ENCODE measurements at regions not wholly inside any gene's neighbourhood (a gene's known extent, or its start where the extent isn't known, plus 50 kb on each side); places are given as distances from the start of the nearest gene placed in this dataset.

- H3K4me3 ChIP-seq (ENCODE audit: control insufficient read depth, low read depth, low read length) = no peak overlapping the region
- TF ChIP-seq CTCF (IDR thresholded peaks at IDR 0.05; ENCODE audit: control insufficient read depth, insufficient read depth, low read depth, low read length, missing control alignments) = no peak
- DNase-seq (ENCODE audit: low read depth) = no peak
Measured at GRCh38 chr15:60297047-60297446, 100.7 kb downstream of the ANXA2 start.
